ENCODE measurements at regions not wholly inside any gene's neighbourhood (a gene's known extent, or its start where the extent isn't known, plus 50 kb on each side); places are given as distances from the start of the nearest gene placed in this dataset.

- no peak overlapping the region for H3K27ac Mint-ChIP-seq
- no peaks in the 10 kb centered on the region for H3K36me3 Mint-ChIP-seq
- Histone ChIP-seq H3K4me3 (ENCODE audit: low read length in 2 of 2) (no peak overlapping the region), H3K27ac (ENCODE audit: low read depth, low read length) (no peak overlapping the region), H3K4me1 (ENCODE audit: insufficient read depth, low read length) (no peaks in the 10 kb centered on the region), H3K9me3 (ENCODE audit: control insufficient read depth in 1 of 2, low read length in 2 of 2) (no peaks in the 10 kb centered on the region), H3K36me3 (ENCODE audit: insufficient read depth, low read length) (no peaks in the 10 kb centered on the region), H3K27me3 (ENCODE audit: insufficient read depth, low read length) (no peaks in the 10 kb centered on the region)
- H3K9me3 Mint-ChIP-seq = peaks cover 0 to 2% (median 0%) of the 10 kb centered on the region in 8 donors
- ChIA-PET POLR2A (ENCODE audit: partially characterized antibody) (no interaction called here), CTCF (ENCODE audit: partially characterized antibody) (no interaction called here)
- intact Hi-C loops (cut with micrococcal nuclease) = no loop called here
- DNase-seq = no peak
- H3K4me3 Mint-ChIP-seq = no peak overlapping the region
- H3K27me3 Mint-ChIP-seq = peaks cover 4 to 15% of the 10 kb centered on the region in 2 donors
- peaks cover 0 to 2% (median 0%) of the 10 kb centered on the region in 4 donors for H3K4me1 Mint-ChIP-seq
Observed at GRCh38 chr6:44554194-44554593, 166.7 kb downstream of the CDC5L start.

GRCh38 chr6:44554861-44555260 lies 167.4 kb downstream of the CDC5L start:
- Histone ChIP-seq H3K36me3 (ENCODE audit: insufficient read depth, low read length) (no peaks in the 10 kb centered on the region), H3K27me3 (ENCODE audit: insufficient read depth, low read length) (no peaks in the 10 kb centered on the region), H3K4me1 (ENCODE audit: insufficient read depth, low read length) (no peaks in the 10 kb centered on the region), H3K9me3 (ENCODE audit: control insufficient read depth in 1 of 2, low read length in 2 of 2) (no peaks in the 10 kb centered on the region), H3K27ac (ENCODE audit: low read depth, low read length) (no peak overlapping the region), H3K4me3 (ENCODE audit: low read length in 2 of 2) (no peak overlapping the region)
- intact Hi-C loops (cut with micrococcal nuclease) = no loop called here
- CTCF ChIA-PET (ENCODE audit: partially characterized antibody) = no interaction called here
- POLR2A ChIA-PET (ENCODE audit: partially characterized antibody) = no interaction called here
- H3K36me3 Mint-ChIP-seq = no peaks in the 10 kb centered on the region
- no peak overlapping the region for H3K4me3 Mint-ChIP-seq
- no peaks in the 10 kb centered on the region for H3K9me3 Mint-ChIP-seq
- DNase-seq = no peak
- H3K27ac Mint-ChIP-seq = no peak overlapping the region
- peaks cover 0 to 2% (median 0%) of the 10 kb centered on the region in 4 donors for H3K4me1 Mint-ChIP-seq
- H3K27me3 Mint-ChIP-seq = peaks cover 8 to 15% of the 10 kb centered on the region in 2 donors

GRCh38 chr6:44556046-44556445 lies 168.5 kb downstream of the CDC5L start:
- no peak for DNase-seq
- Histone ChIP-seq H3K27me3 (ENCODE audit: insufficient read depth, low read length) (no peaks in the 10 kb centered on the region), H3K36me3 (ENCODE audit: insufficient read depth, low read length) (no peaks in the 10 kb centered on the region), H3K4me1 (ENCODE audit: insufficient read depth, low read length) (no peaks in the 10 kb centered on the region), H3K4me3 (ENCODE audit: low read length in 2 of 2) (no peak overlapping the region), H3K27ac (ENCODE audit: low read depth, low read length) (no peak overlapping the region), H3K9me3 (ENCODE audit: control insufficient read depth in 1 of 2, low read length in 2 of 2) (no peaks in the 10 kb centered on the region)
- ChIA-PET POLR2A (ENCODE audit: partially characterized antibody) (no interaction called here), CTCF (ENCODE audit: partially characterized antibody) (no interaction called here)
- Mint-ChIP-seq H3K36me3 (no peaks in the 10 kb centered on the region), H3K9me3 (no peaks in the 10 kb centered on the region), H3K27ac (no peak overlapping the region), H3K27me3 (peaks cover 12 to 22% of the 10 kb centered on the region in 2 donors), H3K4me1 (peaks cover 0 to 2% (median under 1%) of the 10 kb centered on the region in 4 donors), H3K4me3 (no peak overlapping the region)
- intact Hi-C loops (cut with micrococcal nuclease) = no loop called here

- DNase-seq = no peak
- Histone ChIP-seq H3K36me3 (ENCODE audit: insufficient read depth, low read length) (no peaks in the 10 kb centered on the region), H3K9me3 (ENCODE audit: control insufficient read depth in 1 of 2, low read length in 2 of 2) (no peaks in the 10 kb centered on the region), H3K27me3 (ENCODE audit: insufficient read depth, low read length) (no peaks in the 10 kb centered on the region), H3K4me1 (ENCODE audit: insufficient read depth, low read length) (no peaks in the 10 kb centered on the region), H3K27ac (ENCODE audit: low read depth, low read length) (no peak overlapping the region), H3K4me3 (ENCODE audit: low read length in 2 of 2) (no peak overlapping the region)
- ChIA-PET POLR2A (ENCODE audit: partially characterized antibody) (no interaction called here), CTCF (ENCODE audit: partially characterized antibody) (no interaction called here)
- H3K36me3 Mint-ChIP-seq = peaks cover 0 to 3% of the 10 kb centered on the region in 2 donors
- intact Hi-C loops (cut with micrococcal nuclease) = no loop called here
- peaks cover 18 to 30% of the 10 kb centered on the region in 2 donors for H3K27me3 Mint-ChIP-seq
- H3K9me3 Mint-ChIP-seq = no peaks in the 10 kb centered on the region
- peaks cover 5 to 7% (median 6%) of the 10 kb centered on the region in 4 donors for H3K4me1 Mint-ChIP-seq
- no peak overlapping the region for H3K27ac Mint-ChIP-seq
- no peak overlapping the region for H3K4me3 Mint-ChIP-seq
Observed at GRCh38 chr6:44558024-44558831, 170.7 kb downstream of the CDC5L start.

GRCh38 chr6:44558832-44559251 lies 171.3 kb downstream of the CDC5L start:
- Mint-ChIP-seq H3K9me3 (no peaks in the 10 kb centered on the region), H3K36me3 (peaks cover 0 to 3% of the 10 kb centered on the region in 2 donors), H3K27me3 (peaks cover 18 to 32% of the 10 kb centered on the region in 2 donors), H3K27ac (no peak overlapping the region), H3K4me3 (no peak overlapping the region), H3K4me1 (peaks cover 5 to 7% (median 6%) of the 10 kb centered on the region in 4 donors)
- no peak for DNase-seq
- Histone ChIP-seq H3K36me3 (ENCODE audit: insufficient read depth, low read length) (no peaks in the 10 kb centered on the region), H3K4me3 (ENCODE audit: low read length in 2 of 2) (no peak overlapping the region), H3K27ac (ENCODE audit: low read depth, low read length) (no peak overlapping the region), H3K27me3 (ENCODE audit: insufficient read depth, low read length) (no peaks in the 10 kb centered on the region), H3K9me3 (ENCODE audit: control insufficient read depth in 1 of 2, low read length in 2 of 2) (no peaks in the 10 kb centered on the region), H3K4me1 (ENCODE audit: insufficient read depth, low read length) (no peaks in the 10 kb centered on the region)
- intact Hi-C loops (cut with micrococcal nuclease) = no loop called here
- POLR2A ChIA-PET (ENCODE audit: partially characterized antibody) = no interaction called here
- CTCF ChIA-PET (ENCODE audit: partially characterized antibody) = no interaction called here

- no peak for DNase-seq
- CTCF ChIA-PET (ENCODE audit: partially characterized antibody) = no interaction called here
- H3K9me3 Mint-ChIP-seq = no peaks in the 10 kb centered on the region
Observed at GRCh38 chr6:44559486-44560270, 172.2 kb downstream of the CDC5L start.

GRCh38 chr6:44560458-44561059 lies 173.1 kb downstream of the CDC5L start:
- ChIA-PET CTCF (ENCODE audit: partially characterized antibody) (no interaction called here), POLR2A (ENCODE audit: partially characterized antibody) (no interaction called here)
- DNase-seq = no peak
- H3K27me3 ChIP-seq (ENCODE audit: insufficient read depth, low read length) = no peaks in the 10 kb centered on the region
- Mint-ChIP-seq H3K4me3 (peak overlapping the region in 1 of 8 donors; percentile 15), H3K4me1 (peaks cover 5 to 7% (median 6%) of the 10 kb centered on the region in 4 donors), H3K9me3 (no peaks in the 10 kb centered on the region), H3K27me3 (peaks cover 18 to 32% of the 10 kb centered on the region in 2 donors), H3K27ac (no peak overlapping the region), H3K36me3 (peaks cover 0 to 3% of the 10 kb centered on the region in 2 donors)
- H3K27ac ChIP-seq (ENCODE audit: low read depth, low read length) = no peak overlapping the region
- no peaks in the 10 kb centered on the region for H3K4me1 ChIP-seq (ENCODE audit: insufficient read depth, low read length)
- intact Hi-C loops (cut with micrococcal nuclease) = no loop called here
- no peak overlapping the region for H3K4me3 ChIP-seq (ENCODE audit: low read length in 2 of 2)
- no peaks in the 10 kb centered on the region for H3K36me3 ChIP-seq (ENCODE audit: insufficient read depth, low read length)
- no peaks in the 10 kb centered on the region for H3K9me3 ChIP-seq (ENCODE audit: control insufficient read depth in 1 of 2, low read length in 2 of 2)

More at GRCh38 chr6:44559486-44560270, 172.2 kb downstream of the CDC5L start:
- H3K4me1 ChIP-seq (ENCODE audit: insufficient read depth, low read length) = no peaks in the 10 kb centered on the region
- H3K27ac Mint-ChIP-seq = no peak overlapping the region
- H3K27me3 ChIP-seq (ENCODE audit: insufficient read depth, low read length) = no peaks in the 10 kb centered on the region
- H3K36me3 Mint-ChIP-seq = peaks cover 0 to 3% of the 10 kb centered on the region in 2 donors
- no peaks in the 10 kb centered on the region for H3K9me3 ChIP-seq (ENCODE audit: control insufficient read depth in 1 of 2, low read length in 2 of 2)
- H3K27me3 Mint-ChIP-seq = peaks cover 18 to 32% of the 10 kb centered on the region in 2 donors
- no peak overlapping the region for H3K4me3 ChIP-seq (ENCODE audit: low read length in 2 of 2)
- intact Hi-C loops (cut with micrococcal nuclease) = no loop called here
- H3K36me3 ChIP-seq (ENCODE audit: insufficient read depth, low read length) = no peaks in the 10 kb centered on the region
- POLR2A ChIA-PET (ENCODE audit: partially characterized antibody) = no interaction called here
- no peak overlapping the region for H3K4me3 Mint-ChIP-seq
- no peak overlapping the region for H3K27ac ChIP-seq (ENCODE audit: low read depth, low read length)
- peaks cover 5 to 7% (median 6%) of the 10 kb centered on the region in 4 donors for H3K4me1 Mint-ChIP-seq
